Mesendoderm (in vitro differentiated cells): ENCODE measurements at regions not wholly inside any gene's neighbourhood (a gene's known extent, or its start where the extent isn't known, plus 50 kb on each side); places are given as distances from the start of the nearest gene placed in this dataset.

ENCODE experiments used
- DNase-seq: peaks from one replicate; pipeline ENCODE4 v3.0.0; 2013
- H2AK5ac ChIP-seq: 2 replicates; pipeline ENCODE4 v1.6.1; 2013; ENCODE audit warnings: low read length, inconsistent platforms
- H2BK120ac ChIP-seq: 2 replicates; pipeline ENCODE4 v1.6.1; 2013; ENCODE audit warnings: low read depth, mild to moderate bottlenecking, low read length, moderate library complexity, mixed read lengths
- H2BK15ac ChIP-seq: replicated peaks from 2 replicates; pipeline ENCODE4 v1.6.1; 2013; ENCODE audit warnings: low read depth, mild to moderate bottlenecking, moderate library complexity
- H2BK5ac ChIP-seq: 2 replicates; pipeline ENCODE4 v1.6.1; 2013; ENCODE audit warnings: low read length, inconsistent platforms
- H3K18ac ChIP-seq: 2 replicates; pipeline ENCODE4 v1.6.1; 2013; ENCODE audit warnings: mild to moderate bottlenecking, low read length, mixed read lengths
- H3K23ac ChIP-seq: one replicate; pipeline ENCODE4 v1.6.1; 2013; ENCODE audit warnings: low read length
- H3K27ac ChIP-seq: 2 replicates; pipeline ENCODE4 v1.5.1; 2013; ENCODE audit warnings: low read depth, mild to moderate bottlenecking, inconsistent platforms, low read length, moderate library complexity
- H3K27me3 ChIP-seq: 2 replicates; pipeline ENCODE4 v1.6.1; 2013; ENCODE audit warnings: low read length, control low read depth, mild to moderate bottlenecking, inconsistent platforms; ENCODE audit not compliant: insufficient read depth, poor library complexity
- H3K36me3 ChIP-seq: 2 replicates; pipeline ENCODE4 v1.6.1; 2013; ENCODE audit warnings: low read length, inconsistent platforms; ENCODE audit not compliant: control insufficient read depth, insufficient read depth
- H3K4ac ChIP-seq: one replicate; pipeline ENCODE4 v1.6.1; 2013; ENCODE audit warnings: low read depth, mild to moderate bottlenecking, low read length, moderate library complexity
- H3K4me1 ChIP-seq: 2 replicates; pipeline ENCODE4 v1.6.1; 2013; ENCODE audit warnings: low read depth, low read length, inconsistent platforms; ENCODE audit not compliant: control insufficient read depth
- H3K4me2 ChIP-seq: 2 replicates; pipeline ENCODE4 v1.6.1; 2013; ENCODE audit warnings: low read length
- H3K4me3 ChIP-seq: 2 replicates; pipeline ENCODE4 v1.5.1; 2013; ENCODE audit warnings: mild to moderate bottlenecking, low read length
- H3K56ac ChIP-seq: one replicate; pipeline ENCODE4 v1.6.1; 2013; ENCODE audit warnings: low read length
- H3K79me1 ChIP-seq: 2 replicates; pipeline ENCODE4 v1.6.1; 2013; ENCODE audit warnings: low read length, inconsistent platforms
- H3K79me2 ChIP-seq: 2 replicates; pipeline ENCODE4 v1.6.1; 2013; ENCODE audit warnings: mild to moderate bottlenecking, low read length; ENCODE audit not compliant: control insufficient read depth, insufficient read depth
- H3K9ac ChIP-seq: 2 replicates; pipeline ENCODE4 v1.6.1; 2013; ENCODE audit warnings: low read length, inconsistent platforms
- H4K5ac ChIP-seq: one replicate; pipeline ENCODE4 v1.6.1; 2013; ENCODE audit warnings: low read length
- H4K8ac ChIP-seq: one replicate; pipeline ENCODE4 v1.6.1; 2013; ENCODE audit warnings: low read depth, mild to moderate bottlenecking, control low read depth, low read length, moderate library complexity
- WGBS: extraction: QIAGEN DNeasy Blood & Tissue Kit; methylation state at CpG from one replicate; pipeline ENCODE4 v1.1.7; 2013; ENCODE audit warnings: low lambda C conversion rate, missing lambda C conversion rate; ENCODE audit not compliant: insufficient coverage; ENCODE audit errors: extremely low coverage; 5-methylcytosine and 5-hydroxymethylcytosine counted together

DNA sequence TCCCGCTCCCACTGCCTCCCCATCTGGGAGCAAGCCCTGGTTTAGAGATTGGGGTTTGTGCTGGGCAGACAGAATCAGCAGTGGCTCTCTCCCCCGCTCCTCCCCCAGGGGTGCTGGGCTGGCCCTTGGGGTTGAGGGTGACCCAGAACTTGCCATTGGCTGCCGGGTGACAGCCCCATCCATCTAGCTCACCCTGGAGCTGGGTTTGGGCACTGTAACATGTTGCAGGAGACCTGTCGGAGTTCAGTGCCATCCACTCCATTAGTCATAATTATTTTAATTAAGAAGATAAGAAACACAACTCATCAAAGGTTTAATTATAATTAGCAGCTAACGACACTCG lies 111.4 kb upstream of the OTOS start:
- Histone ChIP-seq H3K79me2 (no peaks in the 10 kb centered on the region), H4K8ac (no peak overlapping the region), H2BK5ac (no peak overlapping the region), H2BK120ac (no peak overlapping the region), H3K4ac (no peak overlapping the region), H3K4me1 (no peaks in the 10 kb centered on the region), H3K9ac (no peak overlapping the region), H3K4me2 (no peak overlapping the region), H2BK15ac (no peak overlapping the region), H2AK5ac (no peak overlapping the region), H3K27me3 (no peaks in the 10 kb centered on the region), H3K23ac (no peak overlapping the region), H3K27ac (no peak overlapping the region), H4K5ac (no peak overlapping the region), H3K56ac (no peak overlapping the region), H3K36me3 (no peaks in the 10 kb centered on the region), H3K4me3 (no peak overlapping the region), H3K18ac (no peak overlapping the region), H3K79me1 (no peaks in the 10 kb centered on the region)
- no CpG with 5 or more reads among the region's 6 CpGs for WGBS
- no peak for DNase-seq

- no peak overlapping the region for H3K23ac ChIP-seq
- no peaks in the 10 kb centered on the region for H3K27me3 ChIP-seq
- H3K4me1 ChIP-seq = no peaks in the 10 kb centered on the region
- no peak overlapping the region for H4K5ac ChIP-seq
- no peak overlapping the region for H3K9ac ChIP-seq
- H3K36me3 ChIP-seq = no peaks in the 10 kb centered on the region
- no peak overlapping the region for H2BK120ac ChIP-seq
- H3K79me2 ChIP-seq = no peaks in the 10 kb centered on the region
- no peak overlapping the region for H3K4me3 ChIP-seq
- no peaks in the 10 kb centered on the region for H3K79me1 ChIP-seq
- H2BK15ac ChIP-seq = no peak overlapping the region
- H3K4ac ChIP-seq = no peak overlapping the region
- DNase-seq = no peak
- no peak overlapping the region for H3K18ac ChIP-seq
- H4K8ac ChIP-seq = no peak overlapping the region
- no CpG with 5 or more reads among the region's 20 CpGs for WGBS
- no peak overlapping the region for H2AK5ac ChIP-seq
- H3K4me2 ChIP-seq = no peak overlapping the region
- no peak overlapping the region for H3K56ac ChIP-seq
- no peak overlapping the region for H2BK5ac ChIP-seq
- H3K27ac ChIP-seq = no peak overlapping the region
Measured at GRCh38 chr2:240252191-240252871, 111.9 kb upstream of the OTOS start.

- no CpG with 5 or more reads among the region's 15 CpGs for WGBS
- H3K79me1 ChIP-seq = no peaks in the 10 kb centered on the region
- H4K8ac ChIP-seq = no peak overlapping the region
- no peak overlapping the region for H3K23ac ChIP-seq
- DNase-seq = no peak
- H2BK120ac ChIP-seq = no peak overlapping the region
- no peak overlapping the region for H2AK5ac ChIP-seq
- no peak overlapping the region for H3K4me2 ChIP-seq
- H3K4me3 ChIP-seq = no peak overlapping the region
- no peaks in the 10 kb centered on the region for H3K27me3 ChIP-seq
- H3K79me2 ChIP-seq = no peaks in the 10 kb centered on the region
- no peak overlapping the region for H4K5ac ChIP-seq
- H3K27ac ChIP-seq = no peak overlapping the region
- no peaks in the 10 kb centered on the region for H3K36me3 ChIP-seq
- H2BK15ac ChIP-seq = no peak overlapping the region
- H3K56ac ChIP-seq = no peak overlapping the region
- no peak overlapping the region for H3K4ac ChIP-seq
- no peak overlapping the region for H2BK5ac ChIP-seq
- no peak overlapping the region for H3K18ac ChIP-seq
- no peaks in the 10 kb centered on the region for H3K4me1 ChIP-seq
- H3K9ac ChIP-seq = no peak overlapping the region
Measured at GRCh38 chr2:240252872-240253511, 112.5 kb upstream of the OTOS start.

DNA sequence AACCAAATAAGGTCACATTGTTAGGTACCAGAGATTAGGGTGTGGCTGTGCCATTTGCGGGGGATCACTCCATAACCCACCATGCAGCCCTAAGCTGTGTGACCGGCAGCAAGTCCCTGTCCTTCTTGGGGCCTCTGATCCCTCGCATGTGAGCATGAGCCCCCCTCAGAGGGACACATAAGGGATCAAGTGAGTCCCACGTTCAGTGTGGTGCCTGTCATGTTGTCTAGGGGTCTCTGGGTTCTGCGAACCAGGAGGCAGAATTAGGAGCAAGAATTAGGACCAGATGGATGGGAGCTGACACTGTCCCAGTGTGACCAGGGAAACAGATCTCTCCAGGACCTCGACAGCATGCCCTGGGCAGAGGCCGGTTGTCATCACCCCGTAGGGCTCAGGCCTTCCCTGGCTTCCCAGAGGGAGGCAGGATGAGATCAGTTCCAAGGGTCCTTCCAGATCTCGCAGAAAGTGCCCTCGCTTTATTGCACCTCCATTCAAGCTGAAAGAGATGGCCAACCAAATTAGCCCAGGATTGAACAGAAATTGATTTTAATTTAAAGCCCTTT lies 113.2 kb upstream of the OTOS start:
- Histone ChIP-seq H3K4me3 (no peak overlapping the region), H3K9ac (no peak overlapping the region), H2BK120ac (no peak overlapping the region), H2AK5ac (no peak overlapping the region), H2BK5ac (no peak overlapping the region), H3K4ac (no peak overlapping the region), H3K27ac (no peak overlapping the region), H2BK15ac (no peak overlapping the region), H3K4me2 (no peak overlapping the region), H3K79me1 (no peaks in the 10 kb centered on the region), H3K18ac (no peak overlapping the region), H4K8ac (no peak overlapping the region), H3K56ac (no peak overlapping the region), H3K79me2 (no peaks in the 10 kb centered on the region), H3K23ac (no peak overlapping the region), H3K27me3 (no peaks in the 10 kb centered on the region), H4K5ac (no peak overlapping the region), H3K36me3 (no peaks in the 10 kb centered on the region), H3K4me1 (no peaks in the 10 kb centered on the region)
- no CpG with 5 or more reads among the region's 10 CpGs for WGBS
- DNase-seq = no peak

- H3K4me1 ChIP-seq = no peaks in the 10 kb centered on the region
- H3K23ac ChIP-seq = no peak overlapping the region
- no CpG with 5 or more reads among the region's 15 CpGs for WGBS
- DNase-seq = no peak
- H3K56ac ChIP-seq = no peak overlapping the region
- H2BK120ac ChIP-seq = no peak overlapping the region
- H3K27ac ChIP-seq = no peak overlapping the region
- no peak overlapping the region for H3K4me2 ChIP-seq
- H3K79me1 ChIP-seq = no peaks in the 10 kb centered on the region
- H3K4ac ChIP-seq = no peak overlapping the region
- no peak overlapping the region for H3K9ac ChIP-seq
- no peaks in the 10 kb centered on the region for H3K79me2 ChIP-seq
- H4K5ac ChIP-seq = no peak overlapping the region
- no peak overlapping the region for H3K4me3 ChIP-seq
- no peak overlapping the region for H2BK5ac ChIP-seq
- H2BK15ac ChIP-seq = no peak overlapping the region
- no peak overlapping the region for H2AK5ac ChIP-seq
- H3K36me3 ChIP-seq = no peaks in the 10 kb centered on the region
- no peak overlapping the region for H4K8ac ChIP-seq
- no peaks in the 10 kb centered on the region for H3K27me3 ChIP-seq
- H3K18ac ChIP-seq = no peak overlapping the region
Measured at GRCh38 chr2:240254337-240255164, 114.1 kb upstream of the OTOS start.
